Activated CD8-positive, alpha-beta T cell treated with anti-CD3 and anti-CD28 coated beads for 36 hours (primary cell): ENCODE measurements at regions not wholly inside any gene's neighbourhood (a gene's known extent, or its start where the extent isn't known, plus 50 kb on each side); places are given as distances from the start of the nearest gene placed in this dataset.

ENCODE experiments used
- ATAC-seq: fragments of 200-7000 bp; cut with Tn5 transposase; one replicate; pipeline ENCODE4 v1.10.0; 2021; ENCODE audit warnings: mild to moderate bottlenecking, moderate library complexity
- CTCF ChIA-PET: fragments of 350-600 bp; sonication (Branson Sonifier 250); formaldehyde crosslinking; loops from one replicate; lab custom pipeline; 2021; ENCODE audit warnings: antibody characterized with exemption; lab: Charles Lee
- POLR2A ChIA-PET: fragments of 350-600 bp; sonication (Branson Sonifier 250); formaldehyde crosslinking; loops from one replicate; lab custom pipeline; 2021; ENCODE audit warnings: antibody characterized with exemption; lab: Charles Lee
- DNase-seq: peaks from one replicate; pipeline ENCODE4 v3.0.0-alpha.2; 2020
- H3K27ac Mint-ChIP-seq: one replicate; pipeline ENCODE4 v1.8.0; 2021; ENCODE audit warnings: mild to moderate bottlenecking, mixed read lengths
- H3K27me3 Mint-ChIP-seq: one replicate; pipeline ENCODE4 v1.8.0; 2021; ENCODE audit warnings: mixed read lengths
- H3K36me3 Mint-ChIP-seq: one replicate; pipeline ENCODE4 v1.8.0; 2021; ENCODE audit warnings: low read depth, mixed read lengths
- H3K4me1 Mint-ChIP-seq: one replicate; pipeline ENCODE4 v1.8.0; 2021; ENCODE audit warnings: low read depth, mixed read lengths
- H3K4me3 Mint-ChIP-seq: one replicate; pipeline ENCODE4 v1.8.0; 2021; ENCODE audit warnings: mild to moderate bottlenecking, moderate library complexity, mixed read lengths
- H3K9me3 Mint-ChIP-seq: one replicate; pipeline ENCODE4 v1.8.0; 2021; ENCODE audit warnings: mixed read lengths
- CTCF ChIP-seq: fragments of 200-600 bp; IDR thresholded peaks from one replicate; pipeline ENCODE4 v1.8.0; 2022; ENCODE audit warnings: antibody characterized with exemption, mild to moderate bottlenecking
- intact Hi-C: fragments of 100-400 bp; cut with micrococcal nuclease; formaldehyde crosslinking; loops from one replicate; pipeline ENCODE4 v1.10.0; 2022

DNA sequence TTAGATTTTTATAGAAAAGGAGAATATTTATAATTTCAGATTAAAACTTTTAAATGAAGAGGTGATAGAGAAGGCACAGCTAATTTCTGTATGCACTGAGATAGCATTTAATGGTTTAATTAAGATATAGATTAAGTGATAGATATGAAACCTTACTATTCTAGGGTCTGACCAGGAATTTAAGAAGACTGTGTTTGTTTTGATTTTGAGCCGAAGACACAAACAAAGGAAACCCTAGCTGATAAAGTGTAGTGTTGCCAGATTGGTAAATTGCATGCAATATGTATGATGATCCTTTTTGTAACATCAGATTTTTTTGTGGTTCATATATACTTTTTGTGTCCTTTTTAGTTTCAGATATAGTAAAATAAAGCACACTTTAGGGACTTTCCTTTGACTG is 141.8 kb downstream of the ZPLD1 start:
- H3K4me3 Mint-ChIP-seq = no peak overlapping the region
- ATAC-seq (no peak), DNase-seq (no peak)
- no peaks in the 10 kb centered on the region for H3K9me3 Mint-ChIP-seq
- H3K36me3 Mint-ChIP-seq = no peaks in the 10 kb centered on the region
- TF ChIP-seq CTCF = no peak
- CTCF ChIA-PET = no interaction called here
- no peaks in the 10 kb centered on the region for H3K4me1 Mint-ChIP-seq
- POLR2A ChIA-PET = no interaction called here
- intact Hi-C loops = no loop called here
- no peak overlapping the region for H3K27ac Mint-ChIP-seq
- peaks cover 3% of the 10 kb centered on the region for H3K27me3 Mint-ChIP-seq

DNA sequence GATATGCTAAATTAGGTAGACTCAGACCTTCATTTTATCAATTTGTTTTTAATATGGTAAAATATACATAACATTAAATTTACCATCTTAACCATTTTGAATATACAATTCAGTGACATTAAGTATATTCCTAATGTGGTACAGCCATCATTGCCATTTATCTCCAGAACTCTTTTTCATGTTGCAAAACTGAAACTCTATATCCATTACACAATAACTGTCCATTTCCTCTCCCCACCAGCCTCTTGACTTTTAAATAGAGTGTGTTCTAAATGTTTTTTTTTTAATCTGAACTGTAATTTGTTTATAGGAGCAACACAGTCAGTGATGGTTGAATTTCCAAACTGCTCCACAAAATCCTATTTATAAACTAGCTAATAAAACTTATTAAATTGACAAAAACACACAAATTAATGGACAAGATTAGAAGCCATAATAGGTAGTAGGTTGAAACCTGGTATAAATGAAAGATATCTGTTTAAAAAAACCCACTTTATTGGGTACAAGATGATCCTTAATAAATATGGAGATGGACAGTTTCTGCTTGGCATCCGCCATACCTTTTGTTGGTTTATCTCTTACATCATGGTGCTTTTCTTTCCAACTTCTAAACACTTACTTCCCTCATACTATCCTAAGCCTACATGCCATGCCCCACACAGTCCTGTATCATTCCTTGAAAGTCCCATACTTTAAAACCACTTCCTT is 142.4 kb downstream of the ZPLD1 start:
- no peak overlapping the region for H3K27ac Mint-ChIP-seq
- TF ChIP-seq CTCF = no peak
- ChIA-PET POLR2A (no interaction called here), CTCF (no interaction called here)
- ATAC-seq (no peak), DNase-seq (no peak)
- peaks cover 3% of the 10 kb centered on the region for H3K27me3 Mint-ChIP-seq
- no peaks in the 10 kb centered on the region for H3K9me3 Mint-ChIP-seq
- H3K4me3 Mint-ChIP-seq = no peak overlapping the region
- no peaks in the 10 kb centered on the region for H3K4me1 Mint-ChIP-seq
- H3K36me3 Mint-ChIP-seq = no peaks in the 10 kb centered on the region
- intact Hi-C loops = no loop called here

DNA sequence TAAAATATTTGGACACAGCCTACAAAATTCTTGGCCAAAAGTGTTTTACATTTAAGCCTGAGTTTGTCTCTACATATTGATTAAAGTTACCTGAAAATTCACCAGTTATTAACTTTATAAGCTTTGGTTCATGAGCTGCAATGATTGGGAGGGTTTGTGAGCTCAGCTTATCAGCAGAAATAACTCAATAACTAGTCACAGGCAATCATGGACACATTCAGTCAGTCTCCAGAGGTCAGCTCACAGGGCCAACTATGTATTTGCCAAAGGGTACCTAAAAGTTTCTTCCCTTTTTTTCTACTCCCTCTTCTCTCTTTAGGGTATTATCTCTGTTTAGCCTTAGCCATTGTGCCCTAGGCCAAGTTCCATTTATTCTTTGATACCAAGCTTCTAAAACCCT is 145.9 kb downstream of the ZPLD1 start:
- Mint-ChIP-seq H3K4me3 (no peak overlapping the region), H3K4me1 (no peaks in the 10 kb centered on the region), H3K27ac (no peak overlapping the region), H3K36me3 (no peaks in the 10 kb centered on the region), H3K27me3 (no peaks in the 10 kb centered on the region), H3K9me3 (no peaks in the 10 kb centered on the region)
- ChIA-PET CTCF (no interaction called here), POLR2A (no interaction called here)
- DNase-seq (no peak), ATAC-seq (no peak)
- no peak for TF ChIP-seq CTCF
- intact Hi-C loops = no loop called here

DNA sequence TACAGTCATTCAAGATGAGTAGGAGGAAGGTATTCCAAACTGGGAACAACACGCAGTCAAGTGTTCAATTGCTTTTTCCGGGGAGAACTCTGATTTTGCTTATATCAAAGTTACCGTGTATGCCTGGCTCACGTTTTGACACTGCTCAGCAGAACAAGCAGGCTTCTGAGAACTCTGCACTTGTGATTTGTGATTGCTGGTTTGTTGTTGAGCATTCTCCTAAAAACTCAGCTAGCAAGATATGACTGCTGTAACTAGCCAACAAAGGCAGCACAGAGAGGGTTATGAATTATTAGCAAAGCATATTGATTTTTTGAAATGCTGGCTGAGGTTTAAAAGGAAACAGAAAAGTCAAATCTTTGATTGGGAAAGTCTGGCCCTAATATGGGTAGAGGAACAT is 151.7 kb downstream of the ZPLD1 start:
- no peak for DNase-seq
- Mint-ChIP-seq H3K36me3 (no peaks in the 10 kb centered on the region), H3K9me3 (no peaks in the 10 kb centered on the region), H3K4me3 (no peak overlapping the region), H3K27ac (no peak overlapping the region), H3K27me3 (peaks cover 2% of the 10 kb centered on the region), H3K4me1 (no peaks in the 10 kb centered on the region)
- POLR2A ChIA-PET = no interaction called here
- intact Hi-C loops = no loop called here
- ATAC-seq = no peak
- CTCF ChIA-PET = no interaction called here
- TF ChIP-seq CTCF = no peak

DNA sequence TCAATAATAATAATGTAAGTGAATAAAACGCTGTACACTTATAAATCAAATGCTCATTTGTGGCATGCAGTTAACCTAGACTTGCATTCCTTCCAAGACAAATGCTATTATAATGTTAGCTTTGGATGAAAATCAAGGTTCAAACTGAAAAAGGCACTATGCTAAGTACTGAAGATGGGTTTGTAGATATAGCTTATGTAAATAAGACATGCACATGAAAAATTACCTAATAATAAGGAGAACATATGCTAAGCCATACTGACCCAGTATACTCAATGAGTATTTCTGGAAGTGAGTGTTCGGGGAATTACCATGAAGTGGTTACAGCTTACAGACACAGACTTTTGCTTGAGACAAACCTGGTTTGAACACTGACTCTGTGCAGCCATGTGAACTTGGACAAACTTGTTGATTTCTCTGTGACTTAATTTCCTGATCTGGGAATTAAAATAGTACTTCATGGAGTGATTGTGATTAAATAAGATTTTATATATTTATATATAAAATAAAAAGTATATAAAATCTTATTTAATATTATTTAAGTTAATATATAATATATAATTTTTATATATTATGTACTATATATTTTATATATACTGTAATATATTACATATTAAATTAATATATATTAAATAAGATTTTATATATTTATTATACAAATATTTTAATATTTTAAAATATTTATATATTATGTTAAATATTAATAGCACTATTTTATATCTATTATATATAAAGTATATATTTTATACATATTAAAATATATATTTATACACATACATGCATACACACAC is 159.2 kb downstream of the ZPLD1 start:
- no peak for TF ChIP-seq CTCF
- POLR2A ChIA-PET = no interaction called here
- H3K27me3 Mint-ChIP-seq = peaks cover 6% of the 10 kb centered on the region
- no peaks in the 10 kb centered on the region for H3K36me3 Mint-ChIP-seq
- H3K4me1 Mint-ChIP-seq = no peaks in the 10 kb centered on the region
- no peaks in the 10 kb centered on the region for H3K9me3 Mint-ChIP-seq
- ATAC-seq = no peak
- intact Hi-C loops = no loop called here
- no peak overlapping the region for H3K27ac Mint-ChIP-seq
- DNase-seq = no peak
- CTCF ChIA-PET = no interaction called here
- no peak overlapping the region for H3K4me3 Mint-ChIP-seq
